LHCN-M2 (cell line): ENCODE measurements at regions not wholly inside any gene's neighbourhood (a gene's known extent, or its start where the extent isn't known, plus 50 kb on each side); places are given as distances from the start of the nearest gene placed in this dataset.

ENCODE experiments used
- DNase-seq: peaks from one replicate; pipeline ENCODE4 v3.0.0-alpha.2; 2012; ENCODE audit warnings: low read depth

GRCh38 chr21:35344582-35344981 lies 295.5 kb upstream of the RUNX1 start:
- no peak for DNase-seq

DNA sequence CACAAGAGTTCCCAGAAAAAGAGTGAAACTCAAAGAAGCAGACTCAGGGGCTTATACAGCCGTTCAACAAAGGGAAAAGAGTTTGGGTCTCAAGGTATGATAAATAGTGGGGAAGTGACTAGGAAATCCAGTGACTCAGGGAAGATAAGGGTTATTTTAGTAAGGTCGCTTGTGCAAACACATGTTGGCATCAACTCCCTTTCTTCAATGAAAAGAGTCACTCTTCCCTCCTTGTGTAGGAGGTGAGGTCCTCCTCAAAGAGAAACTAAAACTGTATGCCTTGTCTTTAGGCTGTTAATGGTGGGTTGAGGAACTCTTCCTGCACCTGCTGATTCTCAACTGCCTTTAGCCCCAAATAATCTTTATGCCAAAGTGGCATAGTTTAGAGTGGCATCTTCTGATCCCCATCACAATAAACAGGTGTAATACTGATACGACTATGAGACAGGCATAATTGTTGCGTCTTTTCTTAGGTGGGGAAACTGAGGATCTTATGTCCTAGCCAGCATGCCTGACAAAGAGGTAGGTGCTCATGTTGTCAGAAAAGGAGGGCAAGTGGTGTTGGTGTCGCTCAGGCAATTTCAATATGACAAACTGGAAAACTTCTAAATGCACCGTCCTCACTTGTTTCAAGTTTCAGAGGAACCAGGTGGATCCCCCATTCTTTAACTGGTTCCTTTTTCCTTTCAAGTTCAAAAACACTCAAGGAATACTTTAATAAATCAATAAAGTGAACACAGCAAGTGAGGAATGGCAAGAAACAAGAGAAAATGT lies 294.1 kb upstream of the RUNX1 start:
- no peak for DNase-seq

- DNase-seq: no peak
These were observed 293.3 kb upstream of the RUNX1 start for GRCh38 chr21:35342440-35342839.

DNA sequence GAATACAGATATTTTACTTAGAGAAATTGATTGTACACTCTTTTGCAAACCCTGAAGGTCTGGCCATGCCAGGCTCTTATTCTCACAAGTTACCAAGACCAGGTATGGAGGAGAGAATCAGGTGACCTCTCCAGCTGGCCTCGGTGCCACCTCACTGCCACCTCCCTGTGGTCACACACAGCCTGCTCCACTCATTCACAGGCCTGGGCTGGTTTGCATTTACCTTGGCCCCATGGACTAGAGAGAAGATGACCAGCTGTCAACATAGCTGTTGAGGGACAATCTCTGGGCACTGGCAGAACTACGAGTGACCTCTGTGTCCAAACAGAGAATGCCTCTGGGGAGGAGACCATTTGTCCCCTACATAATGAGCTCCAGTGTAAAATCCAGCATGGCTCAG lies 291.2 kb upstream of the RUNX1 start:
- no peak for DNase-seq

DNA sequence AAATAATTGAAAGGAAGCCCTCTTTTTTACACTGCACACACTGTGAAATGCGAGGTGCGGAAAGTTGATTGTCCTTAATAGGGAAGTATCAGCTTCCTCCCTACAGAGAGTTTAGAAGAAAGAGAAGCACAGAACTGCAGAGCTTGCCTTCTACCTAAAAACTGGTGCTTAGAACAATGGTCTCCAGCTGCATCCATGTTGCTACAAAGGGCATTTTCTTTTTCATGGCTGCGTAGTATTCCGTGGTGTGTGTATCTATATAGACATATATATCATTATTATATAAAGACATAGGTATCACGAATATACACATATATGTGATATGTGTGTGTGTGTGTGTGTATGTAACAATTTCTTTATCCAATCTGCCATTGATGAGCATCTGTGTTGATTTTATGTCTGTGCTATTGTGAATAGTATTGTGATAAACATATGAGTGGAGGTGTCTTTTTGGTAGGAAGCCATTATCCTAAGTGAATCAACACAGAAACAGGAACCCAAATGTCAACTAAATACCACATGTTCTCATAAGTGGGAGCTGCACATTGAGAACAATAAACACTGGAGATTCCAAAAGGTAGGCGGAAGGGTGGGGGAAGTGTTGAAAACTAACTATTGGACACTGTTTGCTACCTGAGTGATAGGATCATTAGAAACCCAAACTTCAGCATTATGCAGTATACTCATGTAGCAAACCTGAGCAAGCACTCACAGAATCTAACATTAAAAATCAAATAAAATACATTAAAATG lies 290.0 kb upstream of the RUNX1 start:
- DNase-seq: no peak

DNA sequence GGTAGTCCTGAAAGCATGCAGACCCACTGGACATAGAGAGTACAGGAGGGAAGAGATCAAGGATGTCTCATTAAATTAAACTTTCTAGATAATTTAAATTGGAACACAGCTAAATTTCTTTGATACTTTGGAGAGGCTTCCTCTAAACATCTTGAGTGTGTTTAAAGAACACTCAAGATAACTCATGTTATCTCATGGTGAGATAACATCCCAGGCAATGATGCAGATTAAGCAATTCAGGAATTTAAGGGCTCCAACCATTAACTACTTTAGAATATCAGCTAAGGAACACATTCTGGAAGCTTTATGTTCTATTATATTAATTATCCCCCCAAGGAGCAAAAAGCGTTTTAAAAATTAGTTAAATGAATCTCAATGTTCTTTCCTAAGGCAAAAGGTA lies 289.2 kb upstream of the RUNX1 start:
- DNase-seq: no peak

- no peak for DNase-seq
These were observed 288.5 kb upstream of the RUNX1 start for GRCh38 chr21:35337573-35337972.

DNA sequence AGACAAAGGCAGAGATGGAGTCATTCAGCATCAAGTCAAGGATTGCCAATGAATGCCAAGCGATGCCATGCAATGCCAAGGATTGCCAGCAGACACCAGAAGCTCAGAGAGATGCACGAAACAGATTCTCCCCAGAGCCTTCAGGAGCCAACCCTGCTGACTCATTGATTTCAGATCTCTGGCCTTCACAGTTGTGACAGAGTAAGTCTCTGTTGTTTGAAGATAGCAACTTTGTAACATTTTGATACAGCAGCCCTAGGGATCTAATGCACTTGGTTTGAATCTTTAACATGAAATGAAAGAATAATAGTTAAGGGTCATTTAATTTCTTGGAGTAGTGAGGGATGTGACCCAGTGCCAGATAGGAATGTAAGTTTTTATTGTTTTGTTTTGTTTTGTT lies 287.4 kb upstream of the RUNX1 start:
- peak; percentile 49 for DNase-seq

- no peak for DNase-seq
These were observed 286.9 kb upstream of the RUNX1 start for GRCh38 chr21:35335951-35336446.

- peak; percentile 67 for DNase-seq
These were observed 284.9 kb upstream of the RUNX1 start for GRCh38 chr21:35333831-35334618.

DNA sequence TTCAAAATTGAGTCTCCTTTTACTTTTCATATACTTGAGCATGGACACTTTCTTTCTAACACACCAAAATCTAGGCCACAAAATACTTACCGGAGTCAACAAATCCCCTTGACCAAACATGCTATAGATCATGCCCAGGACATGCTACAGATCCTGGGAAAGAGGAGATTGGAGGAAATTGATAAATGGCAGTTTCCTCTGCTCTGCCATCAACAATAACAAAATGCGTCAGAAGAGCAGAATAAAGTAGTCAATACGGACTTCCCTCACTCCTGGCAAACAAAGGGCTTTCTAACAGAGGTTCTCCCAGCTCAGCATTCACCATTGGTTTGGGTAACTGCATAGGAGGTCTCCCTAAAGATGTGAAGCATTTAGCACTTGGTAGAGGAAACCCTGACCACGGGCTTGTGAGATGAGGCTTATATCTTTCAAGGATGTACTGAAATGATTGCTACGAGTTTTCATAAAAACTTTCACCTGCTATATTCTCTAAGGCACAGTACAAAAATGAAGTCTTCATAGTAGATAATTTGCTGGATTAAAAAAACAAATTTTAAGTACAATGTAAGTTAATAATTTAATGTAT lies 283.8 kb upstream of the RUNX1 start:
- DNase-seq: no peak

GRCh38 chr21:35329940-35330660 lies 281.0 kb upstream of the RUNX1 start:
- no peak for DNase-seq

DNA sequence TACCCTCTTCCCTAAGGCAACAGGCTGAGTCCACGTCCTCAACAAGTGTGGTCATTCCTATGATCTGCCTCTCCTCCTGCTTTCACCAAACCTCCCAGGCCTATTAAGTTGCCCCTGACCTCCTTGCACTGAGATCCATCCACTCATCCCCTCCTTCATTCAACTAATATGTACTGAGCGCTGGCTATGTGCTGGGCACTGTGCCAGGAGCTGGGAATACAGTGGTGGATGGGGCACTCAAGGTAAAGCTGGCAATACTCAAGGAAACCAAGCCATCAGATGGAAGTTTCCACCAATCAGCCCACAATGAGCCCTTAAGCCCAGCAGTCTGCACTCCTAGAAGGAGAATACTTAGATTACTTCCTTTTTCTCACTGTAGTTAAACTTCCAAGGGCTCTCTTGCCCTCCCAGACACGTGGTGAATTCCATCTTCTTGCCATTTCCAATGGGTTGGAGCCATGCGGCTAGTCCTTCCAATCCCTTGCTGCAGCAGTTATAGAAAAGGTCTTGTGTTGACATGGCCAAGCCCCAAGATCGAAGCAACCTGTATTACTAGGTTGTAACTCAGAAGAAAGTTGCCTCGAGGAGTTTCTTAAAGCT lies 279.9 kb upstream of the RUNX1 start:
- no peak for DNase-seq

- DNase-seq: no peak
These were observed 277.6 kb upstream of the RUNX1 start for GRCh38 chr21:35326677-35327076.

- DNase-seq: no peak
These were observed 276.9 kb upstream of the RUNX1 start for GRCh38 chr21:35325953-35326352.

GRCh38 chr21:35324372-35325220 lies 275.5 kb upstream of the RUNX1 start:
- DNase-seq: peak; percentile 94

DNA sequence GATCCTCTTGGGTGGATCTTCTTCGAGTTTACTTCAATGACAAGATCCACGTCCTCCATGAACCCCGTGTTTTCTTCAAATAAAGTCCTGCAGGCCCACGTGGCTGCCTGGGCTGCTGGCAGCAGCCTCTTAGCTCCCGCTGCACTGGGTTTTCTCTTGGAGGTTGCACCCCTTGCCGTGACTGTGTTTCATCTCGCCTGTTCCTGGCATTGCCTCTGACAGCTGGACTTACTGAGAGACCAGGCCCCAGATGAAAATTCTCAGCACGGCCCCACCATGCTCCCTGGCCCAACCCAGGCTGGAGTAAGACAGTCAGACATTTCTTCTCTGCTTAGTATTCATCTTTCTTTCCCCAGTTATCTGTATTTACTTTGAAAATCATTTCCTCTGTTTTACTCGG lies 274.8 kb upstream of the RUNX1 start:
- peak; percentile 77 for DNase-seq

- no peak for DNase-seq
These were observed 272.5 kb upstream of the RUNX1 start for GRCh38 chr21:35321322-35322200.
